GM18517 (cell line): ENCODE measurements at regions not wholly inside any gene's neighbourhood (a gene's known extent, or its start where the extent isn't known, plus 50 kb on each side); places are given as distances from the start of the nearest gene placed in this dataset.

Experiments
- ATAC-seq: cut with Tn5 transposase; IDR thresholded peaks from one replicate; pipeline ENCODE4 v1.9.1; 2021; ENCODE audit warnings: mild to moderate bottlenecking, moderate library complexity; ENCODE audit not compliant: unreplicated experiment

GRCh38 chrX:13151828-13152517, 107.6 kb upstream of the FAM9C start:
- ATAC-seq = no peak

GRCh38 chrX:13149702-13150350, 105.4 kb upstream of the FAM9C start:
- ATAC-seq = no peak

- no peak for ATAC-seq
Measured at GRCh38 chrX:13147733-13148132, 103.3 kb upstream of the FAM9C start.

- ATAC-seq = no peak
Measured at GRCh38 chrX:13147147-13147546, 102.7 kb upstream of the FAM9C start.

- no peak for ATAC-seq
Measured at GRCh38 chrX:13144927-13145655, 100.7 kb upstream of the FAM9C start.

- no peak for ATAC-seq
Measured at GRCh38 chrX:13142891-13143290, 98.5 kb upstream of the FAM9C start.

GRCh38 chrX:13140007-13140406, 95.6 kb upstream of the FAM9C start:
- ATAC-seq = no peak

- ATAC-seq = no peak
Measured at GRCh38 chrX:13131396-13132137, 87.1 kb upstream of the FAM9C start.

GRCh38 chrX:13130816-13131215, 86.4 kb upstream of the FAM9C start:
- no peak for ATAC-seq

- no peak for ATAC-seq
Measured at GRCh38 chrX:13128104-13128503, 83.7 kb upstream of the FAM9C start.

GRCh38 chrX:13126775-13127174, 82.4 kb upstream of the FAM9C start:
- ATAC-seq = no peak

GRCh38 chrX:13125188-13125587, 80.8 kb upstream of the FAM9C start:
- ATAC-seq = no peak

GRCh38 chrX:13123857-13124345, 79.5 kb upstream of the FAM9C start:
- ATAC-seq = no peak

- no peak for ATAC-seq
Measured at GRCh38 chrX:13123247-13123856, 78.9 kb upstream of the FAM9C start.

GRCh38 chrX:13121020-13121555, 76.7 kb upstream of the FAM9C start:
- no peak for ATAC-seq

- no peak for ATAC-seq
Measured at GRCh38 chrX:13120017-13120416, 75.6 kb upstream of the FAM9C start.

GRCh38 chrX:13119386-13119785, 75.0 kb upstream of the FAM9C start:
- no peak for ATAC-seq

- no peak for ATAC-seq
Measured at GRCh38 chrX:13115146-13115855, 70.9 kb upstream of the FAM9C start.

GRCh38 chrX:13112499-13112898, 68.1 kb upstream of the FAM9C start:
- no peak for ATAC-seq
